Gastrocnemius medialis (tissue), 4 donors: ENCODE measurements at regions not wholly inside any gene's neighbourhood (a gene's known extent, or its start where the extent isn't known, plus 50 kb on each side); places are given as distances from the start of the nearest gene placed in this dataset.

Source experiments
- ATAC-seq, 2 donors: fragments of 150-250 bp; one replicate each; pipeline ENCODE4 v1.9.1; 2016
- DNase-seq, 2 donors: peaks; one replicate each; pipeline ENCODE4 v3.0.0-alpha.2; 2019
- H3K27ac ChIP-seq, 4 donors: fragments of 200-600 bp; sonication (generic); 1 replicate in 1 of 4; 2 replicates in 3 of 4; pipeline ENCODE4 v1.5.1; 2016 to 2018; ENCODE audit warnings: mild to moderate bottlenecking in 2 of 4, moderate library complexity in 1 of 4
- H3K27me3 ChIP-seq, 3 donors: fragments of 200-600 bp; sonication (generic) in 2 of 3; 1 replicate in 1 of 3; 2 replicates in 2 of 3; pipeline versions ENCODE4 v1.5.1 to v1.6.0; 2016 to 2019; ENCODE audit warnings: mild to moderate bottlenecking in 1 of 3, moderate library complexity in 1 of 3
- H3K36me3 ChIP-seq, 2 donors: fragments of 200-600 bp; sonication (generic) in 1 of 2; one replicate each; pipeline ENCODE4 v1.5.1; 2017 to 2018
- H3K4me1 ChIP-seq, 2 donors: fragments of 200-600 bp; sonication (generic) in 1 of 2; one replicate each; pipeline ENCODE4 v1.5.1; 2016 to 2017; ENCODE audit warnings: mild to moderate bottlenecking in 2 of 2
- H3K4me3 ChIP-seq, 4 donors: fragments of 200-600 bp; sonication (generic) in 3 of 4; 1 replicate in 1 of 4; 2 replicates in 3 of 4; pipeline ENCODE4 v1.5.1; 2016 to 2019; ENCODE audit warnings: mild to moderate bottlenecking in 2 of 4
- H3K9me3 ChIP-seq, 3 donors: fragments of 200-600 bp; sonication (generic) in 2 of 3; 1 replicate in 1 of 3; 2 replicates in 2 of 3; pipeline ENCODE4 v1.5.1; 2016 to 2019
- POLR2A ChIP-seq, 2 donors: fragments of 450-650 bp; IDR thresholded peaks; one replicate each; pipeline ENCODE4 v1.6.1; 2017; ENCODE audit warnings: antibody characterized with exemption in 2 of 2, mild to moderate bottlenecking in 2 of 2, moderate library complexity in 2 of 2
- in situ Hi-C, 4 donors: fragments of 200-750 bp; cut with MboI; loops; one replicate each; pipeline versions ENCODE4 v1.15.0 to v1.8.0; 2017; ENCODE audit warnings: low sequenced_read_pairs in 4 of 4
- intact Hi-C: fragments of 100-400 bp; cut with DNase I; formaldehyde crosslinking; loops from one replicate; pipeline ENCODE4 v1.15.1; 2023; ENCODE audit warnings: low total_unique reads
- TF ChIP-seq, protein P1 (sequence below), 5 experiments: fragments of 450-650 bp in 3 of 5; fragments of 200-600 bp in 2 of 5; sonication (generic) in 2 of 5; IDR thresholded peaks in 4 of 5; conservative IDR thresholded peaks in 1 of 5; 1 replicate in 4 of 5; 2 replicates in 1 of 5; pipeline ENCODE4 v1.5.1; 2016 to 2019; ENCODE audit warnings: antibody characterized with exemption in 5 of 5, mild to moderate bottlenecking in 3 of 5, moderate library complexity in 3 of 5

DNA sequence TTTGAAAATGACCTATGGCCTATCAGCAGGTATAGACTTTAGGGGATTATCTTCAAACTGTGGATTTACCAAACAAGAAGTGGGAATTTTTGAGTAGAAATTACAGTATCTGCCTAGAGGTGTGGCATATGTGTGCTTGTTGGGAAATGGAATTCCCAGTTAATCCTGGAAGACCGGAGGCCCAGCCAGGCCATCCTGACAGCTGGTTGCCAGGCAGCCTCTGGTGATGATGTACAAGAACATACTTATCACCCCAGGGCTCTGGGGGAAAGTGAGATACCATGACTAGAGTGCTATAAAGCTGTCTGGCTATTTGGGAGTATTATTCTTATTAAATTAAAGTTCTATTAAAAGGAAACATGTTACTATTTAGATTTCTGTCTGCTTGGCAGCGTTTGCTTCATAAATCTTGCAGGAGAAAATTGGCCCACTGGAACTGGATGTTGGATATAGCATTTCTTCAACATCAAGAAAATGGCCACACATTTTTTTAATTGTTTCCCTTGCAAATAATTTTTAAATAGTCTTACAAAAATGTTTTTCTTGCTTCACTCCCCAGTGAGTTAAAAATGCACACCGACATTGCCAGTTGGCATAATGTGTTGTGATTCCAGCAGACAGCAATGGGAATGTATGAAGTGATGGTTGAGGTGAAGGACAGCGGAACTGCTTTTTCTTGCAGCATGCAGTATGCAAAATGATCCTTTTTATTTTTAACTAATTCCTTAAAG, 187.8 kb downstream of the MYLK4 start:
- no peaks in the 10 kb centered on the region for H3K36me3 ChIP-seq
- no peaks in the 10 kb centered on the region for H3K27me3 ChIP-seq
- intact Hi-C loops (no loop called here), in situ Hi-C loops (no loop called here)
- no peak for DNase-seq
- H3K4me3 ChIP-seq = no peak overlapping the region
- no peak overlapping the region for H3K27ac ChIP-seq
- H3K4me1 ChIP-seq = no peaks in the 10 kb centered on the region
- no peak for ATAC-seq
- TF ChIP-seq POLR2A (IDR thresholded peaks at IDR 0.05) = no peak
- TF ChIP-seq, protein P1, sequence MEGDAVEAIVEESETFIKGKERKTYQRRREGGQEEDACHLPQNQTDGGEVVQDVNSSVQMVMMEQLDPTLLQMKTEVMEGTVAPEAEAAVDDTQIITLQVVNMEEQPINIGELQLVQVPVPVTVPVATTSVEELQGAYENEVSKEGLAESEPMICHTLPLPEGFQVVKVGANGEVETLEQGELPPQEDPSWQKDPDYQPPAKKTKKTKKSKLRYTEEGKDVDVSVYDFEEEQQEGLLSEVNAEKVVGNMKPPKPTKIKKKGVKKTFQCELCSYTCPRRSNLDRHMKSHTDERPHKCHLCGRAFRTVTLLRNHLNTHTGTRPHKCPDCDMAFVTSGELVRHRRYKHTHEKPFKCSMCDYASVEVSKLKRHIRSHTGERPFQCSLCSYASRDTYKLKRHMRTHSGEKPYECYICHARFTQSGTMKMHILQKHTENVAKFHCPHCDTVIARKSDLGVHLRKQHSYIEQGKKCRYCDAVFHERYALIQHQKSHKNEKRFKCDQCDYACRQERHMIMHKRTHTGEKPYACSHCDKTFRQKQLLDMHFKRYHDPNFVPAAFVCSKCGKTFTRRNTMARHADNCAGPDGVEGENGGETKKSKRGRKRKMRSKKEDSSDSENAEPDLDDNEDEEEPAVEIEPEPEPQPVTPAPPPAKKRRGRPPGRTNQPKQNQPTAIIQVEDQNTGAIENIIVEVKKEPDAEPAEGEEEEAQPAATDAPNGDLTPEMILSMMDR (IDR thresholded peaks at IDR 0.05 in 4 of 5, conservative IDR thresholded peaks at IDR 0.05 in 1 of 5) = no peak
- no peaks in the 10 kb centered on the region for H3K9me3 ChIP-seq

DNA sequence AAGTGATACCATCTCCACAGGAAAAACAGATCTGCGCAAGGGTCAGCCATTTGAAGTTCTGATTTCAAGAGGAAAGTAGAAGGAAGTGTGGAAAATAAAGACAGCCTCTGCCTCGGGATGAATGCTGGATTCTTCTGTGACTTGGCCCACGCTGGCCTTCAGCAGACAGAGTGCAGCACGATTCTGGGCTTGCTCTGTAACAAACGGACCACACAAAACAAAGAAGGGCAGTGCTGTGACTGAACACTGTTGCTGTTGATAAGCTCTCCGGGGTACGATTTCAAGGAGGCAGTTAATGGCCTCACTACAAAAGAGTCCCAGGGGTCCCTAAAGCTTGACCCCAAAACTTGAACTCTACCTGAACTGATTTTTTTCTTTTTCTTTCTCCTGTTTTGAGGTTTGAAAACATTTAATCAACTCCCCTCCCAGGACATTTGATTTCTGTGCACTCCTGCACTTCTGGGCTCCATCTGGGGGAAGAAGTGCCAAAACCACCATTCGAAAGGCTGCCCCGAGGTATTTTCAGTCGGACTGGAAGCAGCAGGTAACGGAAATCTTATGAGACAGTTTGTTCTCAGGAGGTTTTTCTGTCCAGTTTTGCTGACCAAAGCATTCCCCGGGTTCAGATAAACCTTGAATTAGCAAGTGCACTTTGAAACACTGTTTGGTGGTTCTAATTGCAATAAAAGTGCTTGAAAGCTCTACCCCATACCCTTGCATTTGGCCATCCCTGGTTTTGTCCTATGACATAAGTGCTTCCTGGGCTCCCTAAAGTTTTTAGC, 189.6 kb downstream of the MYLK4 start:
- no peaks in the 10 kb centered on the region for H3K36me3 ChIP-seq
- H3K4me1 ChIP-seq = no peaks in the 10 kb centered on the region
- H3K27me3 ChIP-seq = no peaks in the 10 kb centered on the region
- H3K27ac ChIP-seq = no peak overlapping the region
- H3K9me3 ChIP-seq = no peaks in the 10 kb centered on the region
- TF ChIP-seq, protein P1 (IDR thresholded peaks at IDR 0.05 in 4 of 5, conservative IDR thresholded peaks at IDR 0.05 in 1 of 5) = no peak
- no peak for TF ChIP-seq POLR2A (IDR thresholded peaks at IDR 0.05)
- in situ Hi-C loops = no loop called here
- ATAC-seq (no peak), DNase-seq (no peak)
- H3K4me3 ChIP-seq = no peak overlapping the region
- intact Hi-C loops = no loop called here

DNA sequence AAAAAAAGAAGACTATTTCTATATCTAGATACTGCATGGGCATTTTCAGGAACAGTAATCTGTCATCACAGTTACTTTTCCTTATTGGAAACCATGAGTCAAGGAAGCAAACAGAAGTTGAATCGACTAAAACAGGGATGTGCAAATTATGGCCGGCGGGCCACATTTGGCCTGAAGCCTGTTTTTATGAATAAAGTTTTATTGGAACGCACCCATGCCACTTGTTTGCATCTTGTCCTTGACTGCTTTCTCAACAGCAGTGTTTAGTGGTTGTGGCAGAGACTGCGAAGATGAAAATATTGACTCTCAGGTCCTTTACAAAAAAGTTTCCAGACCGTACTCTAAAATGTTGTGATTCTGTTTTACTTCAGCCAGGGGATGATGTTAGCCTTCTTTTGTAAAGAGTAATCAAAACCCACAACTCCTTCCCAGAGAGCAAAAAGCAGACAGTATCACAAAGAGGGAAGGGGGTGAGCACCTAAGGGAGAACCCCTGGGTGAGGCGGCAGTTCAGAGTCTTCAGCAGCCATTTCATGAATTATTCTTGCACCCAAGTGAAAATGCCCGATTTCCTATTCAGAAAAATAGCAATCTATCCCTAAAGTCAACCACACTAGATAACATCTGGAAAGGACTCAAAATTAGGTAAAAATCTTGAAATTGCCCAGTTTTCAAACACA, 190.4 kb downstream of the MYLK4 start:
- no peak for DNase-seq
- Histone ChIP-seq H3K27me3 (no peaks in the 10 kb centered on the region), H3K36me3 (no peaks in the 10 kb centered on the region), H3K27ac (no peak overlapping the region), H3K4me1 (no peaks in the 10 kb centered on the region), H3K9me3 (no peaks in the 10 kb centered on the region), H3K4me3 (no peak overlapping the region)
- in situ Hi-C loops (no loop called here), intact Hi-C loops (no loop called here)
- TF ChIP-seq, protein P1 (IDR thresholded peaks at IDR 0.05 in 4 of 5, conservative IDR thresholded peaks at IDR 0.05 in 1 of 5) = no peak
- no peak for TF ChIP-seq POLR2A (IDR thresholded peaks at IDR 0.05)
- ATAC-seq = no peak

DNA sequence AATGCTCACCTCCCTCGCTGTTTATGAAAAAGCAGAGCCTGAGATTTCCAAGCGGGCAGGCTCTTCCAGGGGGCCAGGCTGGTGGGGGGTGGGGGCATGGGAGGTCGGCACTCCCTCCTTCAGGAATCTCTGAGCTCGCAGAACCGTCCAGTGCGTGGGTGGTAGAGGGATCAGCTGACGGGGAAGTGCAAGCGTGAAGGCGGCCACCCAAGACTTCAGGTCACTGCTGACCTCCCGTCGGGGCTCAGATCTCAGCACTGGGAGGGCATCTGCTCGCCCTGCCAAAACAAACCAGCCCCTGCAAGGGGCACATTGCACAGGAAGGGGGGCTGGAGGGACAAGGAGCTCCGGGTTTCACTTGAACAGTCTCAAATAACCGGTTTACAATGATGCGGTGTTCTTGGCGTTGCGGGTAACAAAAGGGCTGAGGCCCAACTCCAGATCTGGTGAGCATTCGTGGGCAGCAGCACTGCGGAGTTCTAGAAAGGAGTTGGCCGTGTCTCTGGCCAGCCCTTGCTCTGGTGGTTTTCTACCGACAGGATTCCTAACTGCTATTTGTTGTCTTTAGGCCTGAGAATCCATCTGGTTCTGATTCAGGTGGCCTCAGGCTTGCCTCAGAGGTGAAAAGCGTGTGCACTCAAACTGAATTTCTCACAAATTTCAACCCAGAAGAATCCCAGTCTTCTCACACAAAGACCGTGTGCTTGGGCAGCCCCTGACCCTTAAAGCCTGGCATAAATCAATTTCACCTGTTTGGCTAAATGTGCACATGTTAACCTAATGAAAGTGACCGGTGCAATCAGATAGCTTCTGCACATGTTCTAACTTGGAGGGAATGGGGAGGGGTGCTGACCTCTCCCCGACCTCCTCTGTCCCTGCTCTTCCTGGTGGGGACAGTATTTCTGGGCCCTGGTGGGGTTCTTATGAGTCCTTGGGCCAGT, 191.6 kb downstream of the MYLK4 start:
- DNase-seq = no peak
- TF ChIP-seq, protein P1 (IDR thresholded peaks at IDR 0.05 in 4 of 5, conservative IDR thresholded peaks at IDR 0.05 in 1 of 5) = no peak
- TF ChIP-seq POLR2A (IDR thresholded peaks at IDR 0.05) = no peak
- ATAC-seq = no peak
- no peaks in the 10 kb centered on the region for H3K27me3 ChIP-seq
- intact Hi-C loops = no loop called here
- in situ Hi-C loops = no loop called here
- H3K9me3 ChIP-seq = no peaks in the 10 kb centered on the region
- no peaks in the 10 kb centered on the region for H3K36me3 ChIP-seq
- H3K4me3 ChIP-seq = no peak overlapping the region
- no peaks in the 10 kb centered on the region for H3K4me1 ChIP-seq
- no peak overlapping the region for H3K27ac ChIP-seq
